H9 (cell line): ENCODE measurements at regions not wholly inside any gene's neighbourhood (a gene's known extent, or its start where the extent isn't known, plus 50 kb on each side); places are given as distances from the start of the nearest gene placed in this dataset.

Source experiments
- DNase-seq: peaks from one replicate; pipeline ENCODE4 v3.0.0-alpha.2; 2017
- H2AFZ ChIP-seq: one replicate; pipeline ENCODE4 v1.6.1; 2013; ENCODE audit warnings: mild to moderate bottlenecking, low read length, control low read depth, moderate library complexity
- H2AK5ac ChIP-seq: 2 replicates; pipeline ENCODE4 v1.6.1; 2013; ENCODE audit warnings: low read length, control low read depth, mixed read lengths; ENCODE audit not compliant: insufficient read length
- H2BK120ac ChIP-seq: one replicate; pipeline ENCODE4 v1.6.1; 2013; ENCODE audit warnings: low read depth, mild to moderate bottlenecking, low read length, control low read depth, inconsistent platforms; ENCODE audit not compliant: poor library complexity, severe bottlenecking
- H2BK12ac ChIP-seq: 2 replicates; pipeline ENCODE4 v1.6.1; 2013; ENCODE audit warnings: low read length, control low read depth, mixed read lengths, low read depth; ENCODE audit not compliant: insufficient read length
- H2BK15ac ChIP-seq: 2 replicates; pipeline ENCODE4 v1.6.1; 2013; ENCODE audit warnings: low read depth, low read length, control low read depth
- H2BK20ac ChIP-seq: one replicate; pipeline ENCODE4 v1.6.1; 2013; ENCODE audit warnings: low read depth, mild to moderate bottlenecking, low read length, control low read depth, inconsistent platforms; ENCODE audit not compliant: poor library complexity, severe bottlenecking
- H2BK5ac ChIP-seq: 2 replicates; pipeline ENCODE4 v1.6.1; 2013; ENCODE audit warnings: low read length, control low read depth, mixed read lengths; ENCODE audit not compliant: insufficient read length
- H3K14ac ChIP-seq: 2 replicates; pipeline ENCODE4 v1.6.1; 2013; ENCODE audit warnings: low read length, control low read depth; ENCODE audit not compliant: insufficient read depth
- H3K18ac ChIP-seq: 2 replicates; pipeline ENCODE4 v1.6.1; 2013; ENCODE audit warnings: low read depth, mild to moderate bottlenecking, mixed read lengths, low read length, control low read depth; ENCODE audit not compliant: insufficient read length
- H3K23ac ChIP-seq: 2 replicates; pipeline ENCODE4 v1.6.1; 2013; ENCODE audit warnings: low read length, control low read depth, mixed read lengths, low read depth; ENCODE audit not compliant: insufficient read length
- H3K23me2 ChIP-seq: 2 replicates; pipeline ENCODE4 v1.6.1; 2013; ENCODE audit warnings: low read depth, mild to moderate bottlenecking, mixed read lengths, low read length, control low read depth; ENCODE audit not compliant: insufficient read length, poor library complexity, severe bottlenecking
- H3K27ac ChIP-seq: 2 replicates; pipeline ENCODE4 v1.5.1; 2013; ENCODE audit warnings: low read length, control low read depth, mixed read lengths, low read depth; ENCODE audit not compliant: insufficient read length
- H3K27me3 ChIP-seq: 2 replicates; pipeline ENCODE4 v1.6.1; 2013; ENCODE audit warnings: low read length, control low read depth, inconsistent platforms; ENCODE audit not compliant: insufficient read depth
- H3K4ac ChIP-seq: 2 replicates; pipeline ENCODE4 v1.6.1; 2013; ENCODE audit warnings: low read depth, mild to moderate bottlenecking, control low read depth, inconsistent platforms, low read length, moderate library complexity
- H3K4me1 ChIP-seq: 2 replicates; pipeline ENCODE4 v1.6.1; 2013; ENCODE audit warnings: low read length, control low read depth, inconsistent platforms; ENCODE audit not compliant: insufficient read depth
- H3K4me2 ChIP-seq: 2 replicates; pipeline ENCODE4 v1.6.1; 2013; ENCODE audit warnings: low read length, control low read depth, mixed read lengths; ENCODE audit not compliant: insufficient read length, insufficient read depth
- H3K56ac ChIP-seq: 2 replicates; pipeline ENCODE4 v1.6.1; 2013; ENCODE audit warnings: low read depth, mild to moderate bottlenecking, mixed read lengths, low read length, control low read depth; ENCODE audit not compliant: insufficient read length
- H3K79me1 ChIP-seq: 2 replicates; pipeline ENCODE4 v1.6.1; 2013; ENCODE audit warnings: low read depth, mild to moderate bottlenecking, moderate library complexity, low read length, control low read depth, inconsistent platforms; ENCODE audit not compliant: insufficient read depth, poor library complexity, severe bottlenecking
- H3K79me2 ChIP-seq: 2 replicates; pipeline ENCODE4 v1.6.1; 2013; ENCODE audit warnings: low read length, control low read depth, inconsistent platforms; ENCODE audit not compliant: insufficient read depth
- H3K9ac ChIP-seq: 2 replicates; pipeline ENCODE4 v1.6.1; 2013; ENCODE audit warnings: low read length, control low read depth, mixed read lengths; ENCODE audit not compliant: insufficient read length; ENCODE audit errors: extremely low read depth
- H3K9me3 ChIP-seq: one replicate; pipeline ENCODE4 v1.6.1; 2013; ENCODE audit warnings: low read depth, low read length, inconsistent platforms; ENCODE audit not compliant: control insufficient read depth
- H3T11ph ChIP-seq: one replicate; pipeline ENCODE4 v1.6.1; 2013; ENCODE audit warnings: mild to moderate bottlenecking, low read length, control low read depth, inconsistent platforms
- H4K20me1 ChIP-seq: one replicate; pipeline ENCODE4 v1.6.1; 2013; ENCODE audit not compliant: control insufficient read depth, insufficient read length, insufficient read depth
- H4K5ac ChIP-seq: 2 replicates; pipeline ENCODE4 v1.6.1; 2013; ENCODE audit warnings: low read depth, mild to moderate bottlenecking, mixed read lengths, low read length, control low read depth; ENCODE audit not compliant: insufficient read length
- H4K8ac ChIP-seq: replicated peaks from 2 replicates; pipeline ENCODE4 v1.6.1; 2013; ENCODE audit warnings: low read length, control low read depth, mixed read lengths, low read depth; ENCODE audit not compliant: insufficient read length
- H4K91ac ChIP-seq: 2 replicates; pipeline ENCODE4 v1.6.1; 2013; ENCODE audit warnings: low read depth, mild to moderate bottlenecking, moderate library complexity, mixed read lengths, low read length, control low read depth; ENCODE audit not compliant: insufficient read length
- H3K27ac Mint-ChIP-seq, 3 experiments: 2 replicates in 2 of 3; 3 replicates in 1 of 3; pipeline ENCODE4 v1.8.0; 2020 to 2021; ENCODE audit warnings: mixed read lengths in 3 of 3, mild to moderate bottlenecking in 1 of 3, moderate library complexity in 1 of 3
- H3K27me3 Mint-ChIP-seq: 2 replicates; pipeline ENCODE4 v1.8.0; 2021; ENCODE audit warnings: low read depth, mild to moderate bottlenecking, moderate library complexity, mixed read lengths
- H3K36me3 Mint-ChIP-seq, 3 experiments: 2 replicates in 2 of 3; 3 replicates in 1 of 3; pipeline ENCODE4 v1.8.0; 2020 to 2021; ENCODE audit warnings: low read depth in 3 of 3, mixed read lengths in 3 of 3; ENCODE audit not compliant: insufficient read depth in 1 of 3
- H3K4me1 Mint-ChIP-seq, 2 experiments: 2 replicates each; pipeline ENCODE4 v1.8.0; 2020; ENCODE audit warnings: mixed read lengths in 2 of 2
- H3K4me3 Mint-ChIP-seq, 2 experiments: 2 replicates in 1 of 2; 3 replicates in 1 of 2; pipeline ENCODE4 v1.8.0; 2020 to 2021; ENCODE audit warnings: mild to moderate bottlenecking in 2 of 2, mixed read lengths in 2 of 2, moderate library complexity in 1 of 2
- H3K9me3 Mint-ChIP-seq, 2 experiments: 2 replicates in 1 of 2; 3 replicates in 1 of 2; pipeline ENCODE4 v1.8.0; 2020; ENCODE audit warnings: mild to moderate bottlenecking in 2 of 2, mixed read lengths in 2 of 2, moderate library complexity in 1 of 2
- CTCF ChIP-seq: fragments of 200-600 bp; sonication (generic); conservative IDR thresholded peaks from 3 replicates; pipeline ENCODE4 v1.8.0; 2021; ENCODE audit warnings: antibody characterized with exemption, mild to moderate bottlenecking
- WGBS: extraction: QIAGEN DNeasy Blood & Tissue Kit; methylation state at CpG from one replicate; pipeline ENCODE4 v1.1.7; 2013; ENCODE audit warnings: missing lambda C conversion rate, low lambda C conversion rate, mixed read lengths; ENCODE audit not compliant: insufficient read length; ENCODE audit errors: extremely low coverage; 5-methylcytosine and 5-hydroxymethylcytosine counted together

- Histone ChIP-seq H3K23me2 (no peaks in the 10 kb centered on the region), H3K79me2 (no peaks in the 10 kb centered on the region), H2BK20ac (no peak overlapping the region), H4K8ac (no peak overlapping the region), H3K9ac (no peak overlapping the region), H2BK120ac (no peak overlapping the region), H3K4me1 (no peaks in the 10 kb centered on the region), H3K14ac (no peak overlapping the region), H2BK5ac (no peak overlapping the region), H3K27ac (no peak overlapping the region), H2BK12ac (no peak overlapping the region), H3K4ac (no peak overlapping the region), H3K27me3 (no peaks in the 10 kb centered on the region), H4K20me1 (no peaks in the 10 kb centered on the region), H3K23ac (no peak overlapping the region), H4K91ac (no peak overlapping the region), H3K18ac (no peak overlapping the region), H3T11ph (no peak overlapping the region), H2AFZ (no peak overlapping the region), H3K4me2 (no peak overlapping the region), H2AK5ac (no peak overlapping the region), H4K5ac (no peak overlapping the region), H2BK15ac (no peak overlapping the region), H3K9me3 (no peaks in the 10 kb centered on the region), H3K56ac (no peak overlapping the region), H3K79me1 (no peaks in the 10 kb centered on the region)
- Mint-ChIP-seq H3K9me3 (peaks cover 18 to 20% of the 10 kb centered on the region in 2 experiments; a peak in 4 of 5 replicates), H3K27ac (no peak overlapping the region), H3K4me1 (no peaks in the 10 kb centered on the region; a peak in 1 of 4 replicates), H3K4me3 (no peak overlapping the region), H3K36me3 (peaks cover 5 to 25% (median 16%) of the 10 kb centered on the region in 3 experiments), H3K27me3 (no peaks in the 10 kb centered on the region; the same call in 1 of the 2 replicates)
- WGBS: no CpG with 5 or more reads among the region's 5 CpGs
- no peak for DNase-seq
- no peak for TF ChIP-seq CTCF
Observed at GRCh38 chr18:68362907-68363306, 352.0 kb downstream of the TMX3 start.
